ENCODE measurements at regions not wholly inside any gene's neighbourhood (a gene's known extent, or its start where the extent isn't known, plus 50 kb on each side); places are given as distances from the start of the nearest gene placed in this dataset.

DNA sequence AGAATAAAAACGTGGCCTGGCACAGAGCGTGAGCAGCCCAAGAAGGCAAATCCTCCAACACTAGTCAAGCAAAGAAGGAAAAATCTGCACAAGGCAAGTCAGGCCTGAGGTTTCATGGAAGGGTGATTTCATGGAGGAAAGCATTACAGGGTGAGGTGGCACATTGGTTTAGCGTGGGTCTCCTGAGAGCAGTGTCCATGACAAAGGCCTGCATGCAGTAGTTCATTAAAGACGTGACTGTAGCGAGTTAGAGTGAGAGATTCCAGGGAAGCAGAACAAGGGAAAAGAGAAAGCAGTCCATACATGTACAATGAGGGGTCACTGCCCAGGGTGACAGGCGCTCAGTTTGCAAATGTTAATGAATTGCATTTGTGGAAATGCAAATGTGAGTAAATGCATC, 285.0 kb upstream of the ERCC4 start:
- H3K27me3 ChIP-seq, result no peaks in the 10 kb centered on the region
- H3K4me1 ChIP-seq, result no peaks in the 10 kb centered on the region
- no peak overlapping the region for H3K4me3 ChIP-seq
- ATAC-seq (no peak), DNase-seq (no peak)
- 79 to 82% methylated on average over 6 of the region's 6 CpGs for WGBS, 2 donors
- H3K36me3 ChIP-seq (replicated peaks in 1 of 2; ENCODE audit: insufficient read depth in 1 of 2, low read depth in 2 of 2), result no peaks in the 10 kb centered on the region
- TF ChIP-seq POLR2A (IDR thresholded peaks at IDR 0.05), result no peak
- no peak for TF ChIP-seq CTCF (IDR thresholded peaks at IDR 0.05)
- H3K27ac ChIP-seq, result no peak overlapping the region
- H3K9me3 ChIP-seq, result no peaks in the 10 kb centered on the region
- intact Hi-C loops (cut with DNase I), result no loop called here

DNA sequence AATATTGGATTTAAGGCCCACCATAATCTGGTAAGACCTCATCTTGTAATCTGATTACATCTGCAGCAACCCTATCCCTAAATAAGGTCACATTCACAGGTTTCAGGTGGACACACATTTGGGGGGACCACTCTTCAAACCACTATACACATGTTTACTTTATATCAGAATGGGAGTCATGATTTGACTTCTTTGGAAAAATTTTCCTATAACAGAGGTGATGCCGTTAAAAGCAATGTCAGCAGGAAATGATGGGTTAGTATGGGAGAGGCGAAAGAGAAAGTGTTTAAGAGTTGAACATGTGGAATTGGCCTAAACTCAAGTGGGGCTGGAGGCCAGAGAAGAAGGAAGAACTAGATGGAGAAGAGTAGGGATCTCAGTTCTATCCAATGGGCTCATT, 281.7 kb upstream of the ERCC4 start:
- Histone ChIP-seq H3K27ac (no peak overlapping the region), H3K9me3 (no peaks in the 10 kb centered on the region), H3K36me3 (replicated peaks in 1 of 2; ENCODE audit: insufficient read depth in 1 of 2, low read depth in 2 of 2) (no peaks in the 10 kb centered on the region), H3K4me3 (no peak overlapping the region), H3K4me1 (no peaks in the 10 kb centered on the region), H3K27me3 (no peaks in the 10 kb centered on the region)
- 86 to 92% methylated on average over 2 of the region's 2 CpGs for WGBS, 2 donors
- TF ChIP-seq POLR2A (IDR thresholded peaks at IDR 0.05) (no peak), CTCF (IDR thresholded peaks at IDR 0.05) (no peak)
- DNase-seq (no peak), ATAC-seq (no peak)
- intact Hi-C loops (cut with DNase I), result no loop called here

DNA sequence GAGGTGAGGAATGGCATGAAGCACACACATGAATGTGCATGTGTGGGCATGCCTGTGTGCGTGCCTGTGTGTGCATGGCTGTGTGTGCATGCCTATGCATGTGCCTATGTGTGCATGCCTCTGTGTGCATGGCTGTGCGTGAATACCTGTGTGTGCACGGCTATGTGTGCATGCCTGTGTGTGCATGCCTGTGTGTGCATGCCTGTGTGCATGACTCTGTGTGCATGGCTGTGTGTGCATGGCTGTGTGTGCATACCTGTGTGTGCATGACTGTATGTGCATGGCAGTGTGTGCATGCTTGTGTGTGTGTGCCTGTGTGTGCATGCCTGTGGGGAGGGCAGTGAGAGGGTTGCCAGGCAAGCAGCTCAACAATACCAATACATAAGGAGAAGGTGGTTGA, 276.5 kb upstream of the ERCC4 start:
- H3K4me1 ChIP-seq, result peaks cover 4% of the 10 kb centered on the region
- no peaks in the 10 kb centered on the region for H3K27me3 ChIP-seq
- WGBS, 2 donors, result 58 to 71% methylated on average over 3 of the region's 3 CpGs
- H3K9me3 ChIP-seq, result no peaks in the 10 kb centered on the region
- H3K36me3 ChIP-seq (replicated peaks in 1 of 2; ENCODE audit: insufficient read depth in 1 of 2, low read depth in 2 of 2), result no peaks in the 10 kb centered on the region
- no peak for DNase-seq
- H3K27ac ChIP-seq, result no peak overlapping the region
- ATAC-seq, result no peak
- intact Hi-C loops (cut with DNase I), result no loop called here
- peak in 1 of 7 experiments; percentile 14 for TF ChIP-seq CTCF (IDR thresholded peaks at IDR 0.05)
- TF ChIP-seq POLR2A (IDR thresholded peaks at IDR 0.05), result no peak
- H3K4me3 ChIP-seq, result no peak overlapping the region

DNA sequence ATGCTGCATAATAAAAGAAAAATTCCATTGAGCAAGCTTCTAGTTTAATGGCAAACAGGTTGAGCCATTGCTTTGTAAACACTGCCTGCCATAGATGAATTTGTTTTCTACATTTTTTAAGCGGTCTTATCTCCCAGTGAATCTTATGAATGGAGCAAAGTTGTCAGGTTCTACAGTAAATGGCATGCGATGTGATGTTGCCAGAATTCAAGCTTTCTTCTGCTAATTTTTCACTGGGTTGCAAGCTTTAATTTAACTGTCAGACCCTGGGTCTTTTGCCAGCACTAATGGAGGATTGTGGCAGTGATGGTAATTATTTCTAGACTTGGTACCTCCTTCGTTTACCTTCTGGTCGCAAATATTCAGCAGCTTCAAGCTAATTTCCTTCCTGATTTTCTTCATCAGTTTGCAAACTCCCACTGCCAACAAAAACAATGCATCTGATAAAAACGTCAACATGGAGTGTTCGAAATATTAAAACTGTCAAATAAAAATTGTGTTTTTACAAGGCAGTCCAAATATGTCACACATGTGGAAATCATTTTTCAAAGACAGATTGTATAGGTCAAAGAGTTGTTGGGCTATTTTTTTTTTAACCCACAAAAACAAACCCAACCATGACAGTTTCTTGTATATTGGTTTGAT, 274.2 kb upstream of the ERCC4 start:
- H3K9me3 ChIP-seq, result no peaks in the 10 kb centered on the region
- intact Hi-C loops (cut with DNase I), result no loop called here
- H3K27ac ChIP-seq, result no peak overlapping the region
- H3K4me1 ChIP-seq, result peaks cover 4% of the 10 kb centered on the region
- TF ChIP-seq CTCF (IDR thresholded peaks at IDR 0.05) (no peak), POLR2A (IDR thresholded peaks at IDR 0.05) (no peak)
- no peak overlapping the region for H3K4me3 ChIP-seq
- 8 to 10% methylated on average over 6 of the region's 6 CpGs for WGBS, 2 donors
- DNase-seq, result peak in 2 of 4 donors; percentile 8 to 19
- no peaks in the 10 kb centered on the region for H3K27me3 ChIP-seq
- ATAC-seq, result peak; percentile 78
- no peaks in the 10 kb centered on the region for H3K36me3 ChIP-seq (replicated peaks in 1 of 2; ENCODE audit: insufficient read depth in 1 of 2, low read depth in 2 of 2)

- Histone ChIP-seq H3K27me3 (no peaks in the 10 kb centered on the region), H3K27ac (no peak overlapping the region), H3K9me3 (no peaks in the 10 kb centered on the region), H3K36me3 (replicated peaks in 1 of 2; ENCODE audit: insufficient read depth in 1 of 2, low read depth in 2 of 2) (no peaks in the 10 kb centered on the region), H3K4me3 (no peak overlapping the region), H3K4me1 (no peaks in the 10 kb centered on the region)
- no peak for ATAC-seq
- intact Hi-C loops (cut with DNase I), result no loop called here
- 72 to 73% methylated on average over 8 of the region's 8 CpGs for WGBS, 2 donors
- no peak for DNase-seq
- TF ChIP-seq CTCF (IDR thresholded peaks at IDR 0.05) (no peak), POLR2A (IDR thresholded peaks at IDR 0.05) (no peak)
Observed at GRCh38 chr16:13660807-13661206, 259.1 kb upstream of the ERCC4 start.
